Dedifferentiated amniotic fluid mesenchymal stem cell (primary cell): ENCODE measurements at regions not wholly inside any gene's neighbourhood (a gene's known extent, or its start where the extent isn't known, plus 50 kb on each side); places are given as distances from the start of the nearest gene placed in this dataset.
"Not testable (repeated sequence)": the region's sequence is repeated elsewhere in the genome, so short reads cannot be mapped to it uniquely, and the experiment has no call there.

Source experiments
- DNase-seq: peaks from one replicate; pipeline ENCODE4 v3.0.0-alpha.2; 2016; ENCODE audit errors: extremely low spot score

GRCh38 chr10:2189356-2189755, 452.0 kb upstream of the ADARB2 start:
- not testable (repeated sequence) for DNase-seq

- no peak for DNase-seq
These were observed 451.0 kb upstream of the ADARB2 start for GRCh38 chr10:2188371-2188770.

GRCh38 chr10:2173327-2173726, 436.0 kb upstream of the ADARB2 start:
- no peak for DNase-seq

GRCh38 chr10:2165771-2166460, 428.6 kb upstream of the ADARB2 start:
- DNase-seq: no peak

GRCh38 chr10:2150288-2150687, 413.0 kb upstream of the ADARB2 start:
- DNase-seq: no peak

GRCh38 chr10:2145926-2146478, 408.7 kb upstream of the ADARB2 start:
- no peak for DNase-seq

- no peak for DNase-seq
These were observed 408.2 kb upstream of the ADARB2 start for GRCh38 chr10:2145491-2145890.

GRCh38 chr10:2144584-2144983, 407.3 kb upstream of the ADARB2 start:
- DNase-seq: no peak

- no peak for DNase-seq
These were observed 406.0 kb upstream of the ADARB2 start for GRCh38 chr10:2143213-2143835.

- no peak for DNase-seq
These were observed 402.4 kb upstream of the ADARB2 start for GRCh38 chr10:2139746-2140145.

- DNase-seq: no peak
These were observed 400.3 kb upstream of the ADARB2 start for GRCh38 chr10:2137549-2138174.

GRCh38 chr10:2130705-2131305, 393.5 kb upstream of the ADARB2 start:
- DNase-seq: no peak

GRCh38 chr10:2128991-2129390, 391.7 kb upstream of the ADARB2 start:
- no peak for DNase-seq

GRCh38 chr10:2124135-2124534, 386.8 kb upstream of the ADARB2 start:
- no peak for DNase-seq

GRCh38 chr10:2122431-2123124, 385.3 kb upstream of the ADARB2 start:
- DNase-seq: no peak

GRCh38 chr10:2121929-2122328, 384.6 kb upstream of the ADARB2 start:
- no peak for DNase-seq

GRCh38 chr10:2121315-2121714, 384.0 kb upstream of the ADARB2 start:
- no peak for DNase-seq

- no peak for DNase-seq
These were observed 383.4 kb upstream of the ADARB2 start for GRCh38 chr10:2120746-2121145.

GRCh38 chr10:2119316-2119715, 382.0 kb upstream of the ADARB2 start:
- DNase-seq: no peak

- no peak for DNase-seq
These were observed 380.9 kb upstream of the ADARB2 start for GRCh38 chr10:2118201-2118600.

- DNase-seq: no peak
These were observed 380.3 kb upstream of the ADARB2 start for GRCh38 chr10:2117641-2118040.

GRCh38 chr10:2111965-2112364, 374.6 kb upstream of the ADARB2 start:
- no peak for DNase-seq
